GM20431 (cell line): ENCODE measurements at regions not wholly inside any gene's neighbourhood (a gene's known extent, or its start where the extent isn't known, plus 50 kb on each side); places are given as distances from the start of the nearest gene placed in this dataset.

Experiments
- in situ Hi-C: fragments of 300-500 bp; cut with MseI, MboI; formaldehyde crosslinking; loops from one replicate; pipeline ENCODE4 v1.15.0; 2020; ENCODE audit warnings: low sequenced_read_pairs; ENCODE audit not compliant: unreplicated experiment

DNA sequence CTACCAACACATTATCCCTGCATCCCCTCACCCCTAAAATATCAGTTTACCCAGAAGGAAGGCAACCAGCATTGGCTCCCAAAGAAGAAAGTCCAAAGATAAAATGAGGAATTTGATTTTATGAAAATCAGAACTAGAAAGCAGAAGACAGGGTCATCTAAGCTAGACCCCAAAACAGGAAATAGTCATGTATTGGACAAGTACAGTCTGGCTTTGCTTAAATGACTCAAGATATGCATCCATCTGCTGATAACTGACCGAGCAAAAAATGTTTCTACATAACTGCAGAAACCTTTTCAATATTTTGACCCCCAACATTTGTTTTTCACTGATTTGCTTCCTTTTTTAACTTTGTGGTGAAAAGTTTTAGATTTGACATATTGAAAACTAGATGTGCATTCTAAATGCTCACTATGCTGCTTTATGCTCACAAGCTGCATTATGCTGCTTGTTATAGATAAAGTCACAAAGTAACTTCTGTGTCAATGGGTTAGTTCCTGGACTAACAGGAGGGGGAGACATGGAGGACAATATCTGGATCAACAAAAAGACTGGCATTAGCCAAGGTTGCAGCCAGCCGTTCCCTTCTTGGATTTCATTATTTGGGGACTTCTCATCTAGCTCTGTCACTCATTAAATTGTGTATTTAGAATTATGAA, 227.0 kb downstream of the INHBA start:
- in situ Hi-C loops = no loop called here

DNA sequence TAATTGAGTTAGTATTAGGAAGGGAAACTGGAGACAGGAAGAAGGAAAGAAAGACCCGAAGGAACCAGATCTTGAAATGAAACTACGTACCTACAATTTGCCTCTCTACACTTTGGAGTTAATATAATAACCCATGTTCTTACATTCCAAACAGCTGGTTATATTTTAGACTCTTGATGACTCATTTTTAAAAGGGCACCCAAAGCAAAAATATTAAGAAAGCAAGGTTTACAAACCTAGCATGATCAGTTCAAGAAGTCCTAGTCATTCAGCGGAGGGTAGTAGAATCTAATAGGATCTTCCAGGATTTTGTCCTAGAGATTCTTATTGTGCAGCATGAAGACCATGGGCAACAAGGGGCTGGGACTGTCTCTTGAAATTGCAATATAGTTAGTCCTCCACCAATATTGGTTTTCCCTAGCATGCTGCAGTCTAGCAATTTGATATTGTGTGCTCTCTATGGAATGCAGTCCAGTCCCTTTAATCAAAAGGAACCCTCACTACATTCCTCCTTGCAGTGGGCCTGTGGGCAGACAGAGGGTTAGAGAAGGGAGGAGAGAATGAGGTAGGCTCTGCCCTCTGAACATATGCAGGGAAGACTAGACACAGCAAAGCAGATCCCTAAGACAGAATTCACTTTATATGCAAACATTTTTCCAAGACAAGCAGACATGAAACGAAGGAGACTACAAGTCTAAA, 230.3 kb downstream of the INHBA start:
- in situ Hi-C loops = no loop called here

DNA sequence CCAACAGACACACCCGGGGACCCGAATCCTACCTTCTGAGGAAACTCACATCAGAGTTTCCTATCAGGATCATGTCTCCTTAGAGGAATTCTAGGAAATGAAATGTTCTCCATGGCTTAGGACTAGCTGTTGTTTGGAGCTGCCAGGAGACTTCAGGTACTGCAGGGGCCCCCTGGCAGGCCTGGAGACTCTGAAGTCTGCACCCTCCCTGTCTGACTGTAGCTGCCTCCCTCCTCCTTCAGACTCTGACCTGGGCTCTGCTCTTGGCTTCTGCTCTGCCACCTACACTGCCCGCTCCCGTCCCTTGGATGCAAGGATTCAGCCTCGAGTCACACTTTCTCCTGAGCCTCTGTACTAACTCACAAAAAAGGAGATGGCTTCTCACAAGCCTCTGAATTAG, 232.8 kb downstream of the INHBA start:
- in situ Hi-C loops = no loop called here

DNA sequence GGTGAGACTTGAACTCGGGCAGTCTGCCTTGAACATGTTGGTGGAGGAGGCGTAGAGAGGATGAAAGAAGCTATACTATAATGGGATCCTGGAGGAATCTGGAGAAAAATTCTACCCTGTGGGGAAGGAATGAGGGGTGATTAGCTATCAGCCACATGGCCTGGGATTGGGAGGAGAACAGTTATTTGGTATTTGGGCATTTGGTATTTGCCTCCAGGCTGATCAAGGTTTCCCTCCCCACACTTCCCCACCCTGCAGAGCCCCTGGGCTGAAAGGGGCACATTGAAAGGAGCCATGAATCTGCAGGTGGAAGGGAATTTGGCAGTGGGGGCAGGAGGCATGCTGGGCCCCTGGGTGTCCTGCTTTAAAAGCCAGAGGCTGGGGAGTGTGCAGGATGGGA, 235.3 kb downstream of the INHBA start:
- in situ Hi-C loops = no loop called here

DNA sequence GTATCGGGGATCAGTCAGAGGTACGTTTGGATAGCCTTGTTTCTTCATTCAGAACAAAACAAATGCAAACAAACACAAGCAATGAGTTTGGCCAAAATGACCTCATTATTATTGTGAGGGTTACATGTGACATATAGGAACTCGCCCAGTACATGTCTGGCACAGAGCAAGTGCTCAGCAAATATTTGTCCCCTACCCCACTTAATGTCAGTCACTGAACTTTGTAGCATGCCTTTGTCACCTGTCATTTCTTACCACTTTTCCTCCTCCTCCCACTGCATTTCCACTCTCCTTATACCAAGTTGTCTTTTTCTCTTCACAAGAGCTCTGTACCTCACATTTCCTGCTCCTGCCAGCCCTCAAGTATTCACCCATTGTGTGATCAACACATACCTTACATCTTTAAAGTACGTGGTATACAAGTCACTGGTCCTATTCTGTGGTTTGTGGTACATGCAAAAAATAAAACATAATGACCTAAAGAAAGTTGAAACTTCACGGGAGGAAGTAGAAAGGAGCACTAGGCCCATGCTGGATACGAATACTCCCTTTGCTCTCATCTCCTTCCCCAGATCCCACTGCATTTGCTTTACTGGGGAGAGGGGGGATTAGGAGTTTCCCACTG, 236.0 kb downstream of the INHBA start:
- in situ Hi-C loops = no loop called here

DNA sequence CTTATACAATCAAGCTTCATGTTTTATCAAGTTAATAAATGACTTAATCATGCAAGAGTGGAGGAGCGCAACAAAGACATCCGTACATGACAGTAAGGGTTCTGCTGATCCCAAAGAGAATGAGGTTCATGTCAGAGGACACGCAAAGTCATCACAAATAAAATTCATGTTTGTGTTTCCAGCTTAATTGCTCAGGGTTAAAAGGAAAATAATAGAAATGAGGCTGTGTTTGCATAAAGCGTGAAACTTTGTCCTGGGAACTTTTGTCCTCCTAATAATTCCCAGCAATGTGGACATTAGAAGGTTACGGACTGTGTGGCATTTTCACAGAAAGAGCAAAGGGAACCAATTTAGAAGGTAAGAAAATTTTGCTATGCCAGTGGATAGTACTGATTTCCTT, 237.3 kb downstream of the INHBA start:
- in situ Hi-C loops = no loop called here

DNA sequence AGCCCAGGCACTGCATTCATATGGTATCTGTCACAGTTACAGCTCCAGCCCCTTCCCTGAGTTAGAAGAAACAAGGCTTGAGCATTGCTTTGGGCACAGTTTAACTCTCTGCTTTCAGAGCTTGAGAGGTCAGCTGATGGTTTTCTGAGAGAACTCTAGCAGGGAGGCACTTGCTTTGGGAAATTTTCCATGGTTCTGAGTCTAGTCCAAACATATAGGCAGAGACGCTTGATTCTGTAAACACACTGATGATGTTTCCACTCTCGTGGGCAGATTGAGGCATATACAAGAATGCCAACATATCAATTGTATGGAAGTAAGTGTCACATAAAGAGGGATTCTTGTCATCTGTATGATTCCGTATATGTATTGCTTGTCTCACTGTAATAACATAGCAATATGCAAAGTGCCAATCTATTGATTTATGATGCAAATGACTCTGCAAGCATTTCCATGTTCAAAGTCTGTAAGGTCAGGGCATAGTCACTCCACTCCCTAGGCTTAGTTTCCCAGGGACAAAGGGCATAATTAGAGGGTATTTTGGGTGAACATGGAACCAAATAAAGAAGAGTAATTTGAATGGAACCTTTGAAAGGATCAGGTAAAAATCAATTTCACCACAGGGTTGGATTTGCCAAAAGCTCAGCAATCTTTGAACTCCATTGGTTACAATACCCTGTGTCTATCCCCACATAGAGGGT, 239.0 kb downstream of the INHBA start:
- in situ Hi-C loops = no loop called here

DNA sequence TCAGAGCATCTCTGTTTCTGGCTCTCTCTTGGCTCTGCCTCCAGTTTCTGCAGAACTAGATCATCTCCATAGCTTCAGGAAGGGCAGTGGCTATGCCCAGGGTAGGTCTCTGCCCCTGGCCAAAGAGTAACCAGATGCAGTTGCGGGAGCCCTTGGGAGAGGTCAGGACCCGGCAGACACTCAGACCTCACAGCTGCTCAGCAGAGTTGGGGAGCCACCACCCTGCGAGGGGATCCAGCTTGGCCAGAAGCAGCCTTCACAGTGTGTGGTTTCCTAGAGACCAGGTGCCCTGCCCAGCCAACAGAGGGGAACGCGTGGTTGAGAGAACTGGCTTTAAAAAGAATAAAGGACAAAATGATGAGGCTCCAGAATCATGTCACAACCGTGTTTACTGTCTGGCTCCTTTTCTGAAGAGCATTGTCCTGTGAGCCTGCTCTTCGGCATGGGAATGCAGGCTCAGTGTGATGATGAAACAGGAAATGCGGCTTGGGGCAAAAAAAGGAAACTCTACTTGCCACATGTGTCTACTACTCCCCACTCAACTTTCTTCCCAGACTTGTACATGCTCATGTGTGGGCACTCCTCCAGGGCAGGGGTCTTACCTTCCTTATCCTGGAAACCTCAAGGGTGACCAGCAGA, 243.1 kb downstream of the INHBA start:
- in situ Hi-C loops = no loop called here

DNA sequence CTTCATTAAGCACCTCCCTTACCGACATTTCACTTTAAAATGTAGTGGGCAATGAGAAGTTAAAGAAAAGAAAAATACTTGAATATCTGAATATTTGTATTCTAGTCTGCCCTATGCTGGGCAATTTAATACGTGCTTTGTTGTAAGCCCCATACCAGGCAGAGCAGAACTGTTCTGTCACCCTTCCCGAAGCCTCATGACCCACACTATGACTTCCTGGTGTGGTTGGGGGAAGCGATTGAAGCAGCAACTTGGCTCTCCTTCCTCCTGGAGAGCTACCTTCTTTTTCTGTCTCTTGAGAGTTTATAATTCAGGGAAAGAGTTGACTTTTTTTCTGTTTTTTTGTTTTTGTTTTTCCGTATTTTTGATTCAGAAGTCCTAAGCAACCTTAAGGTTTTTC, 243.7 kb downstream of the INHBA start:
- in situ Hi-C loops = no loop called here

DNA sequence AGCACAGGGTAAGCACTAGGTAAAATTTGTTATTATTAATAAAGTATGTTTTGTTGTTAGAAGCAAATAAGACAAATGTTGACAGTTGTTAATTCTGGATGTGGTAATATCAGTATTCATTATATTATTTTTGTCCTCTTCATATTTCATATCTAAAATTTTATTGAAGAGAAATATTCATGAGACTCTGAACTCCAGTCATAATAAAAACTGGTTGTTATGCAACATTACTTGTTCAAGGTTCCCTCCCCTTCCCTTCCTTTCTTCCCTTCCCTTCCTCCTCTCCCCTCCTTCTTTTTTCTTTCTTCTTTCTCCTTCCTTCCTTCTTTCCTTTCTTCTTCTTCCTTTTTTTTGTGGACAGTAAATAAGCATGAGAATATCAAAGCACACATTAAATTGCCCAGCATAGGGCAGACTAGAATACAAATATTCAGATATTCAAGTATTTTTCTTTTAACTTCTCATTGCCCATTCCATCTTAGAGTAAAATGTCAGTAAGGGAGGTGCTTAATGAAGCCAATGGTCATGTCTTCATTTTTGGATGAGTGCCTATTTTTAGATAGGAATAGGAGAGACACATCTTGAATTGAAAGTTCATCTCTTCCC, 245.0 kb downstream of the INHBA start:
- in situ Hi-C loops = no loop called here

DNA sequence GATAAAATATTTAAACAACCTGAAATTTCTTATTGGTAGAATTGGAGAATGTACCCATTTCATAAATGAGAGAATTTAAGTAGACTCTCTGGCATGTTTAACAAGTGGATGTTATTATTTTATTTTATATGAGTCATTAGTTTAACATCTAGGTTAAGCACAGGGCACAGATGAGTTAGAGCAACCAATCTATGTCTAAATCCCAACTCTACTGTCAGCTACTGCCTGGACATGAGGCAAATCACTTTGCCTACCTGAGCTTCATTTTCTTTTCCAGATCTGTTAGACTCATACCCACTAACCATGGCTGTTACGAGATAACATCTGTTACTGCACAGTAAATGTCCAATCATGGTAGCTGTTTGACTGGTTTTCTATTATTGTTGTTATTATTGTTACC, 251.1 kb downstream of the INHBA start:
- in situ Hi-C loops = no loop called here

DNA sequence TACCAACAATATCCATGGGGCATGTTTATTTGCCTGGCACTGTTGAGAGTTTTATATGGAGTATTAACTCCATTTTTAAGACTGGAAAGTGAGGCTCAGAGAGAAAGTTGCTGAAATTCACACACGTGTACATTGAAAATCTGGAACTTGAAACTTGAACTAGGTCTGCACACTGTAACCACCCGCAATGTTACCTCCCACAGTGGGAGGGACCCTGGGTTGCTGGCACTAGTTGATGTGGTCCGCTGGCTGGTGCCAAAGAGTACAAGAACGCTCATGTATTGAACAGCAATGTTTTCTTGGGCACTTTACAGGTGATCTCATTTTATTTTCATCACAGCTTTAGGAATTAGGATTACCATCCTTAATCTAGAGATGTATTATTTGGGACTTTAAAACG, 253.2 kb downstream of the INHBA start:
- in situ Hi-C loops = no loop called here

DNA sequence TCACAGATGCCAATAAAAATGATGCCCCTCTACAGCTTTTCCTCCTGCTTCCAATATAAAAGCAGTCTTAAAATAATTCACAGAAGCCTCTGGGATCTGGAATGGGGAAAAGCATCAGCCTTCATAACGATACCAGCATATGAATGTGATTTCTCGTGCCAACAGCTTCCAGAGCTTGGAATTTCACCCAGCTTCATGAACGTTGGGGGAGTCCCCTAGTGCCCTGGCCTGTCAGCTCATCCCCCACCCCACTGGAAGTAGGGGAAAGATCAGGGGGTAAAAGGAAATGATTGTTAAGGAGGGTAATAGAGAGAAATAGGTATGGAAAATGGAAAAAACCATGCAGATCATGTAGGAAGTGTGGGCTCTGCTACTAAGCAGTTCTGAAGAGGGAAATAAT, 253.6 kb downstream of the INHBA start:
- in situ Hi-C loops = no loop called here

DNA sequence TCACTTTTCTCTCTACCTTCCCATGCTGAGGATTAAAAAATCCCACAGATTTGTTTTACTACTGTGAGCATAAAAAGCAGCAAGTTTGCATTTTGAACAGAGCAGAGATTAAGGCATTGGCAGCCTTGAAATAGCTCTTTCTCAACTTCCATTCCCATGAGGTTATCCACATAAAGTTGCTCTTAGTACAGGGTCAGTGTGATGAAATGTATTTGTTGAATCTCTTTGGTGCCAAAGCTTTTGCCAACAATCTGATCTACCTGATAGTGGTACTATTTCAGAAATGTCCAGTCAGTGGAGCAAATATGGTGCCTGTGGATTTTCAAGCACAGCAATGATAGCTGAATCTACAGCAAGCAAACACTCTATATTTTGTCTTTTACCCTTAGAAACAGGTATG, 254.8 kb downstream of the INHBA start:
- in situ Hi-C loops = no loop called here

DNA sequence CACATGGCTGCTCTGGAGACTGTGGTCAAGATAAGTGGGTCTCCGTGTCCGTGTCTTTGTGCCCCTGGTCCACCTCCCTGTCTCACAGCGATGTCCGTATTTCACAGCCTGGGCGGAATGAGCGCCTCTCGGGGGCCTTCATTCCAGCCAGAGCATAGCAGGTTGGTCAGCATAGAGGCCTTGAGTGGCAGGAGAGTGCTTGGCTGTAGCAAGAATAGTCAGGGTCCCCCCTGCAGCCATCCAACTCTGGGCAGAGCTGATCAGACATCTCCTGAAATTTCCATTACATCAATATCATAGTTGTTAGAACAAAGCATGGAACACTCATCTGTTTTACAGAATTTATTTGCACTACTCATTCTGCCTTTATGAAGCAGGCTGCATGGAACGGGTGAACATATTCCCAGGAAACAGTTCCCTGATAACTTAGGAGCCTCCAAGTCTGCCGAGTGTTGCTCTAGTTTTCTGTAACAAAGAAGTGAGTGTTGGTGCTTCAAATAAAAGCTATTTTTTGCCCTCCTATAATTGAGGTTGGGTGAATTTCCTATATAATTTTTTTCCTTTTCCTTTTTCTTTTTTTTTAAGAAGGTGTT, 255.3 kb downstream of the INHBA start:
- in situ Hi-C loops = no loop called here

DNA sequence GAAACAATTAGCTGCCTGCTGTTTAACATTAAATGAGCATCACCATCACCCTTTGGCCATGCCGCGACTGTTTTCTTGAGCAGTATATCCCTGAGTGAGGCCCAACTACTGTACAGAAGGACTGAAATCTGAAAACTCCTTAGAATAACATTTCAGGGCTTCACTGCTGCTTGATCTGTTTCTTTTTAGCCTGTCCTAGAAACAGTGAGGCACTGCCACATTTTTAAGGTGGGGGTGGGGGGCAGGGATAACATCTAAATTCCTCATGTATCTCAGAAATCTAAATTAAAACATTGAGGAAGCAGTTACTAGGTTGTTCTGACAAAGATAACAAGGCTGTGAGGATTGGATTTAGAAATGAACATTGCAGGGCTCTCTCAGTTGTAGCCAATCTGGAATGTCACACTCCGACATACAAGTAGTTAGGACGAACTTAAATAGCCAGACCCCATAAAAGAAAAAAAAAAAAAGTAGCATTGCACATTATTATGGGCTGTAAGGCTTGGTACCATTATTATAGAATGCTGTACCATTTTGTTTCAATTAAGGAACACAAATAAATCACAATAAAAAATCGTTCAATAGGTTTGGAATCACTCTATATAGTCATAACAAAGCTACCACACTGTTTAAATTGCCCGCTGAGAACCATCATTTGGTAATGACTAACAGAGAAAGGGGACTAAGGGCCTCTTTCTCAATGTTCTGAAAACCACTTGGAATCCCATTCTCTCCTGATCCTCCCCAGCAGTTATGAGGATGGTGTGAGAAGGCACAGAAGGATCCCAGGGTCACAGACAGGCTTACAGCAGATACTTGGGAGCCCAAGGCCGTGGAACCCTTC, 256.1 kb downstream of the INHBA start:
- in situ Hi-C loops = no loop called here

DNA sequence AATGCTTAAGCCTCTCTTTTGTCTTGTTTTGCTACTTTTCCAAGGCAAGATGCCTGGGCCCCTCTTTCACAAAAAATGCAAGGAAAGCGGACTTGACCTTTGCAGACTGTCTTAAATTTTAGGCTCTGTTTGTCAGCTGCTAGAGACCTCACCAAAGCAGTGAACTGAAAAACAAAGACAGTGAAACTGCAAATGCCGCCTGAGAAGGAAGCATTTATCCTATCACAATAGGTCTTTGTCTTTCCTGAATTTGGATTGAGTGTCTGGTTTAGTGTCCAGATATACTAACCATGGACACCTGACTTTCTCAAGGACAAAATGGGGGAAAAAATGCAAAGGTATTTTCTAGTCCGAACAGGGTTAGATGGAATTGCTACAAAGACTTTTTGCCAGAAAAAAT, 256.9 kb downstream of the INHBA start:
- in situ Hi-C loops = no loop called here

DNA sequence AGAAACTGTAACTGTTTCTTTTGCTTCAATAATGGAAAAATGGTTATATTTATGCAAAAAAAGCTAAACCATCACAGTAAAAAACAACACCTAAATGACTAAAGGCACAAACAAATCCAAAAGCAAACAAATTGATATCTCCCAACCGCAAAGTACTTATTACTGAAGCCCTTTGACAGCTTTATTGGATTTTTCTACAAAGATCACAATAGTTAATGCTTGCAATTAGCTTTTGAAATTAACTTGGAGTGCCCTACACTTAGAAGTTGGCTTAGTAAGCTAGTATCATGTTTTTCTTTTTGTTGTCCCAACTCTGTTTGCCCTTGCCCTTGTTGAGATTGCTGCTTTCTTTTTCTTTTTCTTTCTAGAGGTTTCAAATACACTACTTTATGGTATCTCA, 257.5 kb downstream of the INHBA start:
- in situ Hi-C loops = no loop called here

DNA sequence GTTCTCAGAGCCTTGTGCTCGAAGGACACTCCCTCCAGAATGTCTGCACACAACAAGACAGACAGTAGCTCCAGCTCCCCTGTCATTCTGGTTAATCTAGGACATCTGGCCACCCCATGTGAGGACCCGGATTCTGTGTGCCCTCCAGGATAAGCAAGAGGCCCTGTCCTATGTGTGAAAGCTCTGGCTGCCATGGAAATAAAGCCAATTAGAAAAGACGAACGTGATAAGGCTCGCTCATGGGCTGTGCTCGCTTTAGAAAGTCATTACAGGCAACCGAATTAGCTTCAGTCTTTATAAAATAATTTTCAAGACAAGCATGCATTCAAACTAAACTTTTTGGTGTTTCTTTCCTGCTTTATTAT, 263.4 kb downstream of the INHBA start:
- in situ Hi-C loops = no loop called here
